DOHH2 (cell line): ENCODE measurements at regions not wholly inside any gene's neighbourhood (a gene's known extent, or its start where the extent isn't known, plus 50 kb on each side); places are given as distances from the start of the nearest gene placed in this dataset.

Source experiments
- H3F3A ChIP-seq: fragments of 200-600 bp; sonication (generic), shearing (Covaris generic); 2 replicates; pipeline ENCODE4 v1.6.0; 2016; ENCODE audit warnings: antibody characterized with exemption, mild to moderate bottlenecking; ENCODE audit not compliant: control insufficient read depth, insufficient read depth
- H3K27ac ChIP-seq: fragments of 200-600 bp; sonication (generic); 2 replicates; pipeline ENCODE4 v1.5.1; 2014; ENCODE audit warnings: low read depth, mild to moderate bottlenecking, low read length, moderate library complexity
- H3K27me3 ChIP-seq: fragments of 200-600 bp; sonication (generic); 2 replicates; pipeline ENCODE4 v1.6.1; 2014; ENCODE audit warnings: mild to moderate bottlenecking, low read length, mixed read lengths; ENCODE audit not compliant: control insufficient read depth
- H3K36me3 ChIP-seq: fragments of 200-600 bp; sonication (generic); 2 replicates; pipeline ENCODE4 v1.6.1; 2014; ENCODE audit warnings: mild to moderate bottlenecking, low read length, moderate library complexity, mixed read lengths; ENCODE audit not compliant: control insufficient read depth
- H3K4me1 ChIP-seq: fragments of 200-600 bp; sonication (generic); 2 replicates; pipeline ENCODE4 v1.6.1; 2014; ENCODE audit warnings: mild to moderate bottlenecking, low read length, mixed read lengths; ENCODE audit not compliant: control insufficient read depth
- H3K4me2 ChIP-seq: fragments of 200-600 bp; sonication (generic); 2 replicates; pipeline ENCODE4 v1.6.0; 2014; ENCODE audit warnings: mild to moderate bottlenecking, low read length, moderate library complexity
- H3K4me3 ChIP-seq: fragments of 200-600 bp; sonication (generic); 2 replicates; pipeline ENCODE4 v1.5.1; 2014; ENCODE audit warnings: mild to moderate bottlenecking, low read length, mixed read lengths
- H3K79me2 ChIP-seq: fragments of 200-600 bp; sonication (generic); 2 replicates; pipeline ENCODE4 v1.6.1; 2014; ENCODE audit warnings: mild to moderate bottlenecking, low read length, mixed read lengths; ENCODE audit not compliant: control insufficient read depth
- H3K9me2 ChIP-seq: fragments of 200-600 bp; sonication (generic); replicated peaks from 2 replicates; pipeline ENCODE4 v1.6.1; 2014; ENCODE audit warnings: mild to moderate bottlenecking, low read length, mixed read lengths; ENCODE audit not compliant: control insufficient read depth
- H3K9me3 ChIP-seq: fragments of 200-600 bp; sonication (generic); 2 replicates; pipeline ENCODE4 v1.6.1; 2014; ENCODE audit warnings: antibody characterized with exemption, low read length, mixed read lengths; ENCODE audit not compliant: control insufficient read depth, insufficient read depth
- H4K20me1 ChIP-seq: fragments of 200-600 bp; sonication (generic); 2 replicates; pipeline ENCODE4 v1.6.0; 2014; ENCODE audit warnings: low read depth, mild to moderate bottlenecking, antibody characterized with exemption, low read length, moderate library complexity; ENCODE audit not compliant: control insufficient read depth, insufficient read depth
- EZH2phosphoT487 ChIP-seq: fragments of 200-600 bp; sonication (generic); IDR thresholded peaks from 2 replicates; pipeline ENCODE4 v1.6.1; 2017; ENCODE audit warnings: borderline replicate concordance, mild to moderate bottlenecking, antibody characterized with exemption, low read length, moderate library complexity, mixed read lengths
- TF ChIP-seq, protein P1 (sequence below): fragments of 200-600 bp; sonication (generic); IDR thresholded peaks from one replicate; pipeline ENCODE4 v1.5.1; 2014; ENCODE audit warnings: antibody characterized with exemption, mild to moderate bottlenecking, low read depth, low read length; ENCODE audit not compliant: poor library complexity, severe bottlenecking

DNA sequence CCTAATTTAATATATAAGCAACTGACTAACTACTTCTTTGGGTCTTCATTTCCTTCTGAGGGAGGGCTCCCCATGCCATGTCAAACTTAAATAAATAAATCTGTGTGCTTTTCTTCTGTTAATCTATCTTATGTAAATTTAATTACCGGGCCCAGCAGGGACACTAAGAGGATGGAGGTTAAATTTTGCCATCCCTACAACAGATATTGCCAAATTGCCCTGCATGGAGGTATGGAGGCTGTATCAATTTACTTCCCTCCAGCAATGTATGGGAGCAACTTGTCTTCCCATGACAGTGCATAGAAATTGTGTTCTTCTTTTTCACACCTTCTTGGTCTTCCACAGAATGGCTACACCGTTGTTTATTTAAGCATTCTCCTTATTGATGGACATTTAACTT lies 129.0 kb downstream of the NFKBIZ start:
- Histone ChIP-seq H3K9me3 (peaks cover 4% of the 10 kb centered on the region; the same call in 1 of the 2 replicates), H3K4me2 (peak overlapping the region; percentile 45), H3F3A (no peaks in the 10 kb centered on the region), H3K36me3 (0 out of 2 replicates have a peak, but pooled peaks cover 3% of the 10 kb centered on the region), H3K27me3 (no peaks in the 10 kb centered on the region), H3K4me3 (no peak overlapping the region), H3K27ac (no peak overlapping the region), H3K79me2 (no peaks in the 10 kb centered on the region), H3K9me2 (no peaks in the 10 kb centered on the region), H3K4me1 (peaks cover 38% of the 10 kb centered on the region), H4K20me1 (no peaks in the 10 kb centered on the region)
- TF ChIP-seq, protein P1, sequence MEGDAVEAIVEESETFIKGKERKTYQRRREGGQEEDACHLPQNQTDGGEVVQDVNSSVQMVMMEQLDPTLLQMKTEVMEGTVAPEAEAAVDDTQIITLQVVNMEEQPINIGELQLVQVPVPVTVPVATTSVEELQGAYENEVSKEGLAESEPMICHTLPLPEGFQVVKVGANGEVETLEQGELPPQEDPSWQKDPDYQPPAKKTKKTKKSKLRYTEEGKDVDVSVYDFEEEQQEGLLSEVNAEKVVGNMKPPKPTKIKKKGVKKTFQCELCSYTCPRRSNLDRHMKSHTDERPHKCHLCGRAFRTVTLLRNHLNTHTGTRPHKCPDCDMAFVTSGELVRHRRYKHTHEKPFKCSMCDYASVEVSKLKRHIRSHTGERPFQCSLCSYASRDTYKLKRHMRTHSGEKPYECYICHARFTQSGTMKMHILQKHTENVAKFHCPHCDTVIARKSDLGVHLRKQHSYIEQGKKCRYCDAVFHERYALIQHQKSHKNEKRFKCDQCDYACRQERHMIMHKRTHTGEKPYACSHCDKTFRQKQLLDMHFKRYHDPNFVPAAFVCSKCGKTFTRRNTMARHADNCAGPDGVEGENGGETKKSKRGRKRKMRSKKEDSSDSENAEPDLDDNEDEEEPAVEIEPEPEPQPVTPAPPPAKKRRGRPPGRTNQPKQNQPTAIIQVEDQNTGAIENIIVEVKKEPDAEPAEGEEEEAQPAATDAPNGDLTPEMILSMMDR = no peak
- no peak for TF ChIP-seq EZH2phosphoT487

DNA sequence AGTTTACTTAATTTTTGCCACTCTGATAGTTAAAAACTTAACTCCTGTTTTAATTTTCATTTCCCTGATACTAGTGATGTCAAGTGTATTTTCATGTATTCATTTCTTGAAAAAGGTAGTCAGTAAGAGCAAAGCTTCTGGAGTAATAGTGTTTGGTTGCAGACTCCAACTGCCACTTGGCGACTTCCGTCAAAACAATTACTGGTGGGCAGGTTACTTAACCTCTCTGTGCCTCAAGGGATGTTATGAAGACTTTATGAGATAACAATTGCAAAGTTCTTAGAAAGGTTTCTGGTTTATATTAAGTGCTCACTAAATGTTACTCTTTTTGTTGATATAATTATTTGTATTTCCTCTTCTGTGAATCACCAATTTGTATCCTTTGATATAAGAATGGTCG lies 129.7 kb downstream of the NFKBIZ start:
- Histone ChIP-seq H3K4me3 (no peak overlapping the region), H3K4me2 (no peak overlapping the region), H3K36me3 (0 out of 2 replicates have a peak, but pooled peaks cover 3% of the 10 kb centered on the region), H3K79me2 (no peaks in the 10 kb centered on the region), H3K27ac (no peak overlapping the region), H3K4me1 (peaks cover 38% of the 10 kb centered on the region), H3F3A (no peaks in the 10 kb centered on the region), H4K20me1 (no peaks in the 10 kb centered on the region), H3K9me2 (no peaks in the 10 kb centered on the region), H3K27me3 (no peaks in the 10 kb centered on the region), H3K9me3 (peaks cover 4% of the 10 kb centered on the region; the same call in 1 of the 2 replicates)
- TF ChIP-seq, protein P1 = no peak
- TF ChIP-seq EZH2phosphoT487 = no peak

DNA sequence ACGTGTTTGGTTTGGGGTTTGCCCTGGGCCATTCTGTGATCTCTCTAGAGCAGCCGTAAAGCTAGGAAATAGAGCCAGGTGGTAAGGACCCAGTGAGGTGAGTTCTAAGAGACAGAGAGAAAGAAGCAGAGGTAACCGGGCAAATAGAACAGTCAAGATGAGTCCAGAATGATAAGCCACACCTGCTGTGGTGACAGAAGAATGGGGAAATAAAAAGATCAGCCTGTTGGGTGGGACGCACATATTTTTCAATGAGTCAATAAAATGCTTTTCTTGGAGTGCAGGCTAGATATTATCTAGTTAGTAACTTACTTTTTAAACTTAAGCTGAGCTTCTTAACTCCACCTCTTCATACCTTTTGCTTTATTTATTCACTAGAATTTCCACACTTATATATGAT lies 135.0 kb downstream of the NFKBIZ start:
- Histone ChIP-seq H3K36me3 (no peaks in the 10 kb centered on the region), H3F3A (no peaks in the 10 kb centered on the region), H3K9me2 (no peaks in the 10 kb centered on the region), H3K27ac (no peak overlapping the region), H3K4me2 (no peak overlapping the region), H3K27me3 (no peaks in the 10 kb centered on the region), H3K9me3 (no peaks in the 10 kb centered on the region), H4K20me1 (no peaks in the 10 kb centered on the region), H3K79me2 (no peaks in the 10 kb centered on the region), H3K4me1 (peaks cover 13% of the 10 kb centered on the region), H3K4me3 (no peak overlapping the region)
- TF ChIP-seq, protein P1 = no peak
- no peak for TF ChIP-seq EZH2phosphoT487

DNA sequence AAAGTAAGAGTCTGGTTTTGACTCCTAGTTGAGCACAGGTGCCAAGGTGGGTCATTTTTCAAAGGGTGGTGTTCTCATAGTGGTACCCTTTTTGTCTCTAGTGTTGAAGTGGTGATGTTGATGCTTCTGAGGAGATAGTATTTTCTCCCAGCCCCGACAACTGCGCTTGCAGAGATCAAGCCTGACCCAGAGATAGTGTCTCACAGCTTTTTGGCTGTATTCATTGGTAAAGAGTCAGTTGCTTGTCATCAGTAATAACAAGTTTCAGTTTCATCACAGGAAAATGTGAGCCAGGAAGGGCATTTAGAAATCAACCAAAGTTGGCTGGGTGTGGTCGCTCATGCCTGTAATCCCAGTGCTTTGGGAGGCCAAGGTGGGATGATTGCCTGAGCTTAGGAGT lies 139.3 kb downstream of the NFKBIZ start:
- H3K4me2 ChIP-seq = 0 out of 2 replicates have a peak overlapping the region, but pooled peaks have one; percentile 4
- H4K20me1 ChIP-seq = no peaks in the 10 kb centered on the region
- H3K36me3 ChIP-seq = no peaks in the 10 kb centered on the region
- H3K4me3 ChIP-seq = no peak overlapping the region
- H3K9me3 ChIP-seq = no peaks in the 10 kb centered on the region
- no peaks in the 10 kb centered on the region for H3F3A ChIP-seq
- H3K27ac ChIP-seq = no peak overlapping the region
- no peaks in the 10 kb centered on the region for H3K27me3 ChIP-seq
- no peaks in the 10 kb centered on the region for H3K9me2 ChIP-seq
- H3K4me1 ChIP-seq = peaks cover 43% of the 10 kb centered on the region
- H3K79me2 ChIP-seq = no peaks in the 10 kb centered on the region
- TF ChIP-seq EZH2phosphoT487 = no peak
- TF ChIP-seq, protein P1 = no peak
